ENCODE measurements at regions not wholly inside any gene's neighbourhood (a gene's known extent, or its start where the extent isn't known, plus 50 kb on each side); places are given as distances from the start of the nearest gene placed in this dataset.

GRCh38 chr10:94198324-94198723 lies 164.4 kb downstream of the NOC3L start:
- H3K9me3 ChIP-seq, result no peaks in the 10 kb centered on the region
- H3K27ac ChIP-seq, result no peak overlapping the region
- 60% methylated on average over 2 of the region's 2 CpGs for whole genome bisulfite sequencing (ENCODE audit: insufficient coverage, low coverage, low lambda C conversion rate, missing lambda C conversion rate)
- DNase-seq (no peak), ATAC-seq (no peak)
- intact Hi-C loops (cut with DNase I), result no loop called here
- no peaks in the 10 kb centered on the region for H3K4me1 ChIP-seq
- no peak overlapping the region for H3K4me3 ChIP-seq
- no peaks in the 10 kb centered on the region for H3K27me3 ChIP-seq
- TF ChIP-seq POLR2A (IDR thresholded peaks at IDR 0.05), result no peak
- no peak for TF ChIP-seq CTCF (IDR thresholded peaks at IDR 0.05)
- no peaks in the 10 kb centered on the region for H3K36me3 ChIP-seq

- Histone ChIP-seq H3K27me3 (no peaks in the 10 kb centered on the region), H3K36me3 (no peaks in the 10 kb centered on the region), H3K4me3 (no peak overlapping the region), H3K27ac (no peak overlapping the region), H3K4me1 (no peaks in the 10 kb centered on the region), H3K9me3 (no peaks in the 10 kb centered on the region)
- intact Hi-C loops (cut with DNase I), result no loop called here
- WGBS (ENCODE audit: insufficient coverage, low coverage, low lambda C conversion rate, missing lambda C conversion rate), result 56% methylated on average over 5 of the region's 5 CpGs
- ATAC-seq (no peak), DNase-seq (no peak)
- TF ChIP-seq POLR2A (IDR thresholded peaks at IDR 0.05) (no peak), CTCF (IDR thresholded peaks at IDR 0.05) (no peak)
Measured at GRCh38 chr10:94199565-94199964, 163.2 kb downstream of the NOC3L start.

GRCh38 chr10:94200146-94200837 lies 162.4 kb downstream of the NOC3L start:
- no peak for TF ChIP-seq POLR2A (IDR thresholded peaks at IDR 0.05)
- TF ChIP-seq CTCF (IDR thresholded peaks at IDR 0.05), result no peak
- Histone ChIP-seq H3K4me1 (peaks cover 0 to 4% (median 2%) of the 10 kb centered on the region in 4 donors), H3K27ac (no peak overlapping the region), H3K36me3 (no peaks in the 10 kb centered on the region), H3K9me3 (no peaks in the 10 kb centered on the region), H3K27me3 (no peaks in the 10 kb centered on the region), H3K4me3 (no peak overlapping the region)
- DNase-seq (no peak), ATAC-seq (no peak)
- intact Hi-C loops (cut with DNase I), result no loop called here
- WGBS (ENCODE audit: insufficient coverage, low coverage, low lambda C conversion rate, missing lambda C conversion rate), result 82% methylated on average over 2 of the region's 2 CpGs

- no peak for TF ChIP-seq CTCF (IDR thresholded peaks at IDR 0.05)
- Histone ChIP-seq H3K4me1 (peaks cover 0 to 18% (median 5%) of the 10 kb centered on the region in 4 donors), H3K27me3 (no peaks in the 10 kb centered on the region), H3K36me3 (no peaks in the 10 kb centered on the region), H3K27ac (no peak overlapping the region), H3K4me3 (no peak overlapping the region), H3K9me3 (no peaks in the 10 kb centered on the region)
- intact Hi-C loops (cut with DNase I), result no loop called here
- peak; percentile 79 to 94 (median 90) for ATAC-seq
- WGBS (ENCODE audit: insufficient coverage, low coverage, low lambda C conversion rate, missing lambda C conversion rate), result 13% methylated on average over 3 of the region's 3 CpGs
- peak in 2 of 3 donors; percentile 39 to 65 for DNase-seq
Measured at GRCh38 chr10:94205396-94205831, 157.3 kb downstream of the NOC3L start.

Measured in right lobe of liver (tissue), 6 donors.